Neural progenitor cell (in vitro differentiated cells): ENCODE measurements at regions not wholly inside any gene's neighbourhood (a gene's known extent, or its start where the extent isn't known, plus 50 kb on each side); places are given as distances from the start of the nearest gene placed in this dataset.

ENCODE experiments used
- CTCF ChIP-seq: fragments of 200-600 bp; sonication (generic); IDR thresholded peaks from 2 replicates; pipeline ENCODE4 v1.5.1; 2017; ENCODE audit warnings: antibody characterized with exemption, mild to moderate bottlenecking
- EZH2 ChIP-seq: fragments of 200-600 bp; sonication (generic); IDR thresholded peaks from 2 replicates; pipeline ENCODE4 v1.6.1; 2017; ENCODE audit warnings: antibody characterized with exemption, mild to moderate bottlenecking, moderate library complexity
- EZH2phosphoT487 ChIP-seq: fragments of 200-600 bp; sonication (generic); IDR thresholded peaks from 2 replicates; pipeline ENCODE4 v1.6.1; 2017; ENCODE audit warnings: antibody characterized with exemption

- no peak for TF ChIP-seq CTCF
- no peak for TF ChIP-seq EZH2
- no peak for TF ChIP-seq EZH2phosphoT487
Measured at GRCh38 chr17:71989117-71989516, 131.7 kb upstream of the SOX9 start.
